ENCODE measurements at regions not wholly inside any gene's neighbourhood (a gene's known extent, or its start where the extent isn't known, plus 50 kb on each side); places are given as distances from the start of the nearest gene placed in this dataset.

DNA sequence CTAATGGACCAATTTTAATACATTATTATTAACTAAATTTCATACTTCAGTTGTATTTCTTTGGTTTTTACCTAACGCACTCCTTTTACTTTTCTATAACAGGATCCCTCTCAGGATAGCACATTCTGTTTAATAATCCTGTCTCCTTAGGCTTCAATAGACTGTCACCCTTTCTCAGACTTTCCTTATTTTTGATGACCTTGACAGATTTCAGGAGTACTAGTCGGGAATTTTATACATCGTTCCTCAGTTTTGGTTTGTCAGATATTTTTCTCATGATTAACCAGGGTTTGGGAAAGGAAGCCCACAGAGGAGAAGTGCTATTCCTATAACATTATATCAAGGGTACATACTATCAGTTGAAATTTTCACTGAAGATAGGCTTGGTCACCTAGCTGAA lies 768.0 kb upstream of the GJE1 start:
- Histone ChIP-seq H3K36me3 (ENCODE audit: insufficient read depth, insufficient read length, low read length) (no peaks in the 10 kb centered on the region), H3K4me3 (ENCODE audit: insufficient read length, low read depth) (no peak overlapping the region), H3K9me3 (ENCODE audit: insufficient read depth, low read length) (no peaks in the 10 kb centered on the region), H3K27me3 (ENCODE audit: insufficient read depth, insufficient read length) (no peaks in the 10 kb centered on the region), H3K9ac (ENCODE audit: insufficient read length, low read depth) (no peak overlapping the region), H3K4me1 (ENCODE audit: insufficient read depth, insufficient read length) (no peaks in the 10 kb centered on the region)
- DNase-seq (ENCODE audit: low read depth, low spot score) = no peak
- no peak for TF ChIP-seq SUZ12 (IDR thresholded peaks at IDR 0.05; ENCODE audit: extremely low read depth, insufficient read depth, insufficient read length)
- TF ChIP-seq ZNF274 (IDR thresholded peaks at IDR 0.05; ENCODE audit: low read depth, low read length) = no peak
- TF ChIP-seq YY1 (IDR thresholded peaks at IDR 0.05; ENCODE audit: insufficient read depth, insufficient read length) = no peak

DNA sequence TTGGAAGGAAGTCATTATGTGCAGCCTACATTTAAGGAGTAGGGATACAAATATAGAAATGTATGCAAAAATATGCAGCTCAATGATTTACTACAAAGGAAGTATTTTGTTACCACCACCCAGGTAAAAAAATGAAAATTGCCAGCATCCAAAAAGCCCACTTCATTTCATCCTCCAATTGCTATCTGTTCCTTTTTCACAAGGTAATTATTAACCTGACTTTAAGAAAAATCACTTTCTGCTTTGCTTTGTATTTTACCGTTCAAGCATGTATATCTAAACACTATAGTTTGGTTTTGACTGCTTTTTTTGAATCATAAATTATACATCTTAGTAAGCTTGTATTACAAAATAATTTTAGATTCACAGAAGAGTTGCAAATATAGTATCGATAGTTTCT lies 768.5 kb upstream of the GJE1 start:
- DNase-seq (ENCODE audit: low read depth, low spot score) = no peak
- H3K36me3 ChIP-seq (ENCODE audit: insufficient read depth, insufficient read length, low read length) = no peaks in the 10 kb centered on the region
- H3K4me3 ChIP-seq (ENCODE audit: insufficient read length, low read depth) = no peak overlapping the region
- H3K4me1 ChIP-seq (ENCODE audit: insufficient read depth, insufficient read length) = no peaks in the 10 kb centered on the region
- H3K27me3 ChIP-seq (ENCODE audit: insufficient read depth, insufficient read length) = no peaks in the 10 kb centered on the region
- H3K9ac ChIP-seq (ENCODE audit: insufficient read length, low read depth) = no peak overlapping the region
- TF ChIP-seq YY1 (IDR thresholded peaks at IDR 0.05; ENCODE audit: insufficient read depth, insufficient read length) = no peak
- no peak for TF ChIP-seq SUZ12 (IDR thresholded peaks at IDR 0.05; ENCODE audit: extremely low read depth, insufficient read depth, insufficient read length)
- no peak for TF ChIP-seq ZNF274 (IDR thresholded peaks at IDR 0.05; ENCODE audit: low read depth, low read length)
- H3K9me3 ChIP-seq (ENCODE audit: insufficient read depth, low read length) = no peaks in the 10 kb centered on the region

DNA sequence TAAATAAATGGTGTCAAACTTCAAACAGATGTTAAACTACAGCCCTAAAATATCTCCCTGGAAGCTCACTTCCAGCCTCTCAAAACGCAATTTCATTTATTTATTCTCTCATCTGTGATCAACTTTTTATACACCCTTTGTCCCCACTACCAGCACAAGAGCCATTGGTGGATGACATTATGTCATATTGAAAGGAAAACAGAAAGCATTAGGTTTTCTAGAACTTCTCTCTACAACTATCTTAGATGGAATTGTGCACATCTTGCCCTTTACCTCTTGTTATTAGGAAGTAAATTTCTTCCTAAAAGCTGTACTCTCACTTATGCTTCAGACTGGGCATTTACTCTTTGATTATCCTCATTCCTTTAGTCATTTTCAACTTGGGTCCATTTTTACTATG lies 771.2 kb upstream of the GJE1 start:
- Histone ChIP-seq H3K27me3 (ENCODE audit: insufficient read depth, insufficient read length) (no peaks in the 10 kb centered on the region), H3K9ac (ENCODE audit: insufficient read length, low read depth) (no peak overlapping the region), H3K4me3 (ENCODE audit: insufficient read length, low read depth) (no peak overlapping the region), H3K4me1 (ENCODE audit: insufficient read depth, insufficient read length) (no peaks in the 10 kb centered on the region), H3K36me3 (ENCODE audit: insufficient read depth, insufficient read length, low read length) (no peaks in the 10 kb centered on the region), H3K9me3 (ENCODE audit: insufficient read depth, low read length) (no peaks in the 10 kb centered on the region)
- TF ChIP-seq SUZ12 (IDR thresholded peaks at IDR 0.05; ENCODE audit: extremely low read depth, insufficient read depth, insufficient read length) (no peak), YY1 (IDR thresholded peaks at IDR 0.05; ENCODE audit: insufficient read depth, insufficient read length) (no peak), ZNF274 (IDR thresholded peaks at IDR 0.05; ENCODE audit: low read depth, low read length) (no peak)
- DNase-seq (ENCODE audit: low read depth, low spot score) = no peak

DNA sequence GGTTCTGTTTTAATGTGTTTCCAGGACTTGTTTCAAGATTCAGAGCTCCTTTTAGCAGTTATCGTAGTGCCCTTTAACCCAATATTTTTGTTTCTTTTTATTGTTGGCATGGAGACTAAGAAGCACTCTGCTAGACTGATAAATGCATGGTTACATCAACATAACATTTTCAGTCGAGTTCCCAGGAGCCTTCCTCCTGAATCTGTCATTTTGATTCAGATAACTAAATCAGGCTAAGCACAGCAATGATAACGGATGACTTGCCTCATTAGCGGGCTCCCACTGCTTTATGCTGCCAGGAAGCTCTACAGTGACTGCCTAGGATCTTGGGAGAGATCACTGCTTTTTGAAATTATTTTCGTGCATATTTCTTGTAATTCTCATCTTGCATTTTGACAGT lies 772.8 kb upstream of the GJE1 start:
- H3K4me1 ChIP-seq (ENCODE audit: insufficient read depth, insufficient read length) = no peaks in the 10 kb centered on the region
- TF ChIP-seq ZNF274 (IDR thresholded peaks at IDR 0.05; ENCODE audit: low read depth, low read length) = no peak
- no peak for TF ChIP-seq YY1 (IDR thresholded peaks at IDR 0.05; ENCODE audit: insufficient read depth, insufficient read length)
- TF ChIP-seq SUZ12 (IDR thresholded peaks at IDR 0.05; ENCODE audit: extremely low read depth, insufficient read depth, insufficient read length) = no peak
- no peak for DNase-seq (ENCODE audit: low read depth, low spot score)
- no peak overlapping the region for H3K4me3 ChIP-seq (ENCODE audit: insufficient read length, low read depth)
- H3K9me3 ChIP-seq (ENCODE audit: insufficient read depth, low read length) = no peaks in the 10 kb centered on the region
- no peak overlapping the region for H3K9ac ChIP-seq (ENCODE audit: insufficient read length, low read depth)
- no peaks in the 10 kb centered on the region for H3K27me3 ChIP-seq (ENCODE audit: insufficient read depth, insufficient read length)
- H3K36me3 ChIP-seq (ENCODE audit: insufficient read depth, insufficient read length, low read length) = no peaks in the 10 kb centered on the region

DNA sequence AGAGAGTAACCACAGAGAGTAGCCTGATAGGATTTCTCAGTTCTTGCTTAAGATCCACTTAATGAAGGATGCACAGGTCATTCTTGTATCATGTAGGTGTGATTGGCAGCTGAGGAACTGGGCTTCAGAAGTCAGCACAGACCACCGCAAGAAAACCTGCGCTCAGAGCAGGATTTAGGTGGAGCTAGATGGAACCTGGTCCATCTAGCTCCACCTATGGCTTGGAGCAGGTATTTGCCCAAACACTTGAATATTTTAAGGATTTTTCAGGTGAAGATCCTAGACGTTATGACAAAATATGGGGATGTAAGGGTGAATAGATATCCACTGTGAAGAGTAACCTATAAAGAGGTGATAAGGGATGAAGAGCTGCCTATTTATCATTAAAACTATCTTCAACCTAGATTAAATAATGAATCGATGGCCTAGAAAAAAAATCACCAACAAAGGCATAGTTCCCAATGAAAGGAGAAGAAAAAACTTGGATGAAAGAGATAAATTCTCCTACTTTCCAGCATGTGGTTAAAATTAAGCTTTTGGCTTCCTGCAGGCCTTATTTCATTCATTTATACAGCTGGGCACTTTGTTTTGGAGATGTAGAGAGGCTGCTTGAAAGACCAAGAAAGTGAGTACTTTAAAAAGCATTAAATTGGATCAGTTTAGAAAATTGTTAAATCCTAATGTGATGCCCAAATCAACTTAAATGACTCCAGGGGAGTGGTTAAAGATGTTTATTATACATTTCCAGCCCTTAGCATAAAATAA lies 778.4 kb upstream of the GJE1 start:
- TF ChIP-seq ZNF274 (IDR thresholded peaks at IDR 0.05; ENCODE audit: low read depth, low read length) (no peak), YY1 (IDR thresholded peaks at IDR 0.05; ENCODE audit: insufficient read depth, insufficient read length) (no peak), SUZ12 (IDR thresholded peaks at IDR 0.05; ENCODE audit: extremely low read depth, insufficient read depth, insufficient read length) (no peak)
- H3K9ac ChIP-seq (ENCODE audit: insufficient read length, low read depth) = no peak overlapping the region
- H3K4me1 ChIP-seq (ENCODE audit: insufficient read depth, insufficient read length) = no peaks in the 10 kb centered on the region
- H3K27me3 ChIP-seq (ENCODE audit: insufficient read depth, insufficient read length) = no peaks in the 10 kb centered on the region
- H3K4me3 ChIP-seq (ENCODE audit: insufficient read length, low read depth) = no peak overlapping the region
- H3K36me3 ChIP-seq (ENCODE audit: insufficient read depth, insufficient read length, low read length) = no peaks in the 10 kb centered on the region
- no peak for DNase-seq (ENCODE audit: low read depth, low spot score)
- no peaks in the 10 kb centered on the region for H3K9me3 ChIP-seq (ENCODE audit: insufficient read depth, low read length)

DNA sequence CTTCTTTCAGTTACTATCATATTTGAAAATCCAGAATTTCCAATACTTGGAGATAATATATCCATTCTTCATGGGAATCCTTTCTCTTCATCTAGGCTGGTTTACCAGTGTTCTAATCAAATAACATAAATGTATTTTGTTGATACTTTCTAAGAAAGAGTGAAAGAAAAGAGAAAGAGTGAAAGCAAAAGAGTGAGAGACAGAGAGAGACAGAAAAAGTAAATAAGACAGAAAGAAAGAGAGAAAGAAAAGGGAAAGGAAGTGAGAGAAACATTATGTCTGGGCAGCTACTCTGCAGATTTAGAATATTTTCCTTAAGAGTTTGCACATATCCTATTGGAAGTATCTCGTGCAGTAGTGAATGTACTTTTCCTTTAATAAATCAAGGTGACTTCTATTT lies 781.0 kb upstream of the GJE1 start:
- DNase-seq (ENCODE audit: low read depth, low spot score) = no peak
- Histone ChIP-seq H3K9ac (ENCODE audit: insufficient read length, low read depth) (no peak overlapping the region), H3K36me3 (ENCODE audit: insufficient read depth, insufficient read length, low read length) (no peaks in the 10 kb centered on the region), H3K27me3 (ENCODE audit: insufficient read depth, insufficient read length) (no peaks in the 10 kb centered on the region), H3K4me1 (ENCODE audit: insufficient read depth, insufficient read length) (no peaks in the 10 kb centered on the region), H3K4me3 (ENCODE audit: insufficient read length, low read depth) (no peak overlapping the region), H3K9me3 (ENCODE audit: insufficient read depth, low read length) (no peaks in the 10 kb centered on the region)
- no peak for TF ChIP-seq ZNF274 (IDR thresholded peaks at IDR 0.05; ENCODE audit: low read depth, low read length)
- TF ChIP-seq YY1 (IDR thresholded peaks at IDR 0.05; ENCODE audit: insufficient read depth, insufficient read length) = no peak
- TF ChIP-seq SUZ12 (IDR thresholded peaks at IDR 0.05; ENCODE audit: extremely low read depth, insufficient read depth, insufficient read length) = no peak

DNA sequence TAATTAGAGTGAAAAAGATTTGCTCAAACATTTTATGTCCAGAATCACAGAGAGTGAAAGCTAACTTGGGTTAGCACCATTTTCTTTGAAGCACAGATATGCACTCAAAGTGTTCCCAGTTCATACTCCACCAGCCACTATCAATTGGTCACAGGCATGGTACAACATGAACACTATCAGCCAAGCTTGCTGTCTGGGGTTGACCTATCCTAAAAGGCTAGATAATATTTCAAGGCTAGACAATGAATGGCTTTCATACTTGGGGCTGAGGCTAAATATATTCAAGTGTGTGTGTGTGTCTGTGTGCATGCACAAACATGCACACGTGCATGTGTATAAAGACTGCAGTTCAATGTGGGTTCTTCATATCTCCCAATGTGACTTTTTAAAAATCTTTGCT lies 783.0 kb upstream of the GJE1 start:
- Histone ChIP-seq H3K9me3 (ENCODE audit: insufficient read depth, low read length) (no peaks in the 10 kb centered on the region), H3K9ac (ENCODE audit: insufficient read length, low read depth) (no peak overlapping the region), H3K27me3 (ENCODE audit: insufficient read depth, insufficient read length) (no peaks in the 10 kb centered on the region), H3K4me3 (ENCODE audit: insufficient read length, low read depth) (no peak overlapping the region), H3K4me1 (ENCODE audit: insufficient read depth, insufficient read length) (no peaks in the 10 kb centered on the region), H3K36me3 (ENCODE audit: insufficient read depth, insufficient read length, low read length) (no peaks in the 10 kb centered on the region)
- DNase-seq (ENCODE audit: low read depth, low spot score) = no peak
- TF ChIP-seq ZNF274 (IDR thresholded peaks at IDR 0.05; ENCODE audit: low read depth, low read length) = no peak
